ENCODE measurements at regions not wholly inside any gene's neighbourhood (a gene's known extent, or its start where the extent isn't known, plus 50 kb on each side); places are given as distances from the start of the nearest gene placed in this dataset.

GRCh38 chr18:46289463-46289862 lies 185.3 kb downstream of the HAUS1 start:
- TF ChIP-seq, protein P1, sequence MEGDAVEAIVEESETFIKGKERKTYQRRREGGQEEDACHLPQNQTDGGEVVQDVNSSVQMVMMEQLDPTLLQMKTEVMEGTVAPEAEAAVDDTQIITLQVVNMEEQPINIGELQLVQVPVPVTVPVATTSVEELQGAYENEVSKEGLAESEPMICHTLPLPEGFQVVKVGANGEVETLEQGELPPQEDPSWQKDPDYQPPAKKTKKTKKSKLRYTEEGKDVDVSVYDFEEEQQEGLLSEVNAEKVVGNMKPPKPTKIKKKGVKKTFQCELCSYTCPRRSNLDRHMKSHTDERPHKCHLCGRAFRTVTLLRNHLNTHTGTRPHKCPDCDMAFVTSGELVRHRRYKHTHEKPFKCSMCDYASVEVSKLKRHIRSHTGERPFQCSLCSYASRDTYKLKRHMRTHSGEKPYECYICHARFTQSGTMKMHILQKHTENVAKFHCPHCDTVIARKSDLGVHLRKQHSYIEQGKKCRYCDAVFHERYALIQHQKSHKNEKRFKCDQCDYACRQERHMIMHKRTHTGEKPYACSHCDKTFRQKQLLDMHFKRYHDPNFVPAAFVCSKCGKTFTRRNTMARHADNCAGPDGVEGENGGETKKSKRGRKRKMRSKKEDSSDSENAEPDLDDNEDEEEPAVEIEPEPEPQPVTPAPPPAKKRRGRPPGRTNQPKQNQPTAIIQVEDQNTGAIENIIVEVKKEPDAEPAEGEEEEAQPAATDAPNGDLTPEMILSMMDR (conservative IDR thresholded peaks at IDR 0.05; ENCODE audit: low read depth, low read length): no peak
- TF ChIP-seq EZH2 (IDR thresholded peaks at IDR 0.05; ENCODE audit: low read length, unreplicated experiment): no peak
